WI38 (cell line): ENCODE measurements at regions not wholly inside any gene's neighbourhood (a gene's known extent, or its start where the extent isn't known, plus 50 kb on each side); places are given as distances from the start of the nearest gene placed in this dataset.
"Not testable (repeated sequence)": the region's sequence is repeated elsewhere in the genome, so short reads cannot be mapped to it uniquely, and the experiment has no call there.

Source experiments
- H3K4me3 ChIP-seq: 2 replicates; pipeline ENCODE4 v1.5.1; 2011; ENCODE audit warnings: low read depth, mild to moderate bottlenecking, control low read depth, low read length
- CTCF ChIP-seq: IDR thresholded peaks from 2 replicates; pipeline ENCODE4 v1.5.1; 2012; ENCODE audit warnings: low read depth, mild to moderate bottlenecking, control low read depth, low read length

DNA sequence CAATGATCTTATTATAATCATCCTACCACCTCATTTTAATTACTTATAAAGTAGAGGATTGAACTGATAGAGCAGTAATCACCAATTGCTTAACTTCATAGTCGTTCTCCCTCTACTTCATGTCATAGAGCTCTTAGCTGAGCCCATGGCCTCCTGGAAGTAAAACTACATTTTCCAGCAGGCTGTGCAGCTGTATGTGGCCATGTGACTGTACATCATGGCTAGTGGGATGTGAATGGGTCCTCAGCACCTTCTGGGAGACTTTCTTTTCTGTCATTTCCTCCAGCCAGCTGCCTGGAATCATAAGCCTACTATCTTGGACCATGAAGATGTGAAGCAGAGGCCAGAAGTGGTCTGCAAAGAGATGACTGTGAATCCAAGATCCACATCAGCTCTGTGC lies 128.7 kb upstream of the SKOR2 start:
- no peak for TF ChIP-seq CTCF
- H3K4me3 ChIP-seq = no peak overlapping the region

DNA sequence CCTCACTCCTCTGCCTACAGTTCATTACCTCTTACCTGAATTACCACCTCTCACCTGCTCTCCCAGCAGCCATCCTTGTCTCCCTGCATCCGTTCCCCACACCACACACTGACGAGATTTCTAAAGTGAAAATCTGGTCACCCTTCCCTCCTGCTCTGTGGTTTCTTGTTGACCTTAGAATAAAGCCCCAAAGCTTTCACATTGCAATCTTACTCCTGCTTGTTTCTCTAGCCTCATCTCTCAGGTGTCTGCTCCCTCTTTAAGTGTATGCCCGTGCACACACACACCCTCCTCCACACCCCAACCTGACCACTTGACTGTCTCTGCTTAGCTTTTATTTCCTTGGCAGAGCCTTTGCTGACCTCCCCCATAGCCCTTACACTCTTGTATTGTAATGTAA lies 122.0 kb upstream of the SKOR2 start:
- TF ChIP-seq CTCF = no peak
- no peak overlapping the region for H3K4me3 ChIP-seq

- no peak overlapping the region for H3K4me3 ChIP-seq
- TF ChIP-seq CTCF = no peak
Measured at GRCh38 chr18:47370052-47370451, 118.6 kb upstream of the SKOR2 start.

GRCh38 chr18:47354061-47354460 lies 102.6 kb upstream of the SKOR2 start:
- H3K4me3 ChIP-seq = not testable (repeated sequence)

- H3K4me3 ChIP-seq = no peak overlapping the region
- TF ChIP-seq CTCF = no peak
Measured at GRCh38 chr18:47346016-47346415, 94.6 kb upstream of the SKOR2 start.

DNA sequence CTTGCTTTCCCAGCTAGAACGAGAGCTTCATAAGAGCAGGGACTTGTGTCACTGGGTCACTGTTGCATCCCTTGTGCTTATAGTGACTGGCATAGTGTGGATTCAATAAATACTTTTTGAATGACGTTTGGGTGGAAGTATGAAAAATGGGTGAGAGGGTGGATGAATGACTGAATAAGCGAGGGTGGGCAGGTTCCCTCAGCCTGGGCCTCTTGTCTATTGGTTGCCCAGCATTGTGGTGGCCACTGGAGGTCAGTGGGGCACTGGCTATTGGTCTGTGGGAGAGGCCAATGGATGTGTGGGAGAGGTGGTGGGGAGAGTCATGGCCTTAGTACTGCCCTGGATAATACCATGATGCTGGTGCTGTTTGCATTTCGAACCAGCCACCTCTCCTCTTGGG lies 93.8 kb upstream of the SKOR2 start:
- no peak for TF ChIP-seq CTCF

GRCh38 chr18:47343291-47343690 lies 91.8 kb upstream of the SKOR2 start:
- TF ChIP-seq CTCF = no peak
- no peak overlapping the region for H3K4me3 ChIP-seq

More for the DNA sequence above, 93.8 kb upstream of the SKOR2 start:
- no peak overlapping the region for H3K4me3 ChIP-seq

DNA sequence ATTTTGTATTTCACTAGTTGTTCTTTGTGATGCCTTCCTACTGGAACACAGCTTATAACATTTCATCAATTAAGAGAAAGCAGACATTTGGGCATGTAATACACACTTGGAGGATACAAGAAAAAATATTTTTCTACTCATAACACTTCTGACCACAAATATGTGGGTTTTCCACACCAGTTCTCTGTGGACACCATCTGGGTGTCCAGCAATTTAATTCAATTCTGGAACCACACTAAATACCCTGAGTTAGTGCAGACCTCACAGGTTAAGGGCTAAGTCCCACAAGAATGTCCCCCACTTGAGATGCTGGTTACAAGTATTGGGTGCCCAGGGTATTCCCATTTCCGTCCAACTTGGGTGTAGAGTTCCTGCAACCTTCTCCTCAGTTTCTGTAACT lies 91.1 kb upstream of the SKOR2 start:
- H3K4me3 ChIP-seq = no peak overlapping the region
- no peak for TF ChIP-seq CTCF
